SK-N-SH (cell line): ENCODE measurements at regions not wholly inside any gene's neighbourhood (a gene's known extent, or its start where the extent isn't known, plus 50 kb on each side); places are given as distances from the start of the nearest gene placed in this dataset.

ENCODE experiments used
- CTCF ChIA-PET: fragments of 300-600, 350-600 bp; formaldehyde crosslinking; extraction: SDS; loops from one replicate; lab custom pipeline; 2021; lab: Yijun Ruan, JAX
- POLR2A ChIA-PET: fragments of 350-600 bp; sonication (Branson Sonifier 250); formaldehyde crosslinking; extraction: SDS; loops from one replicate; lab custom pipeline; 2020; ENCODE audit warnings: antibody characterized with exemption, inconsistent platforms; lab: Yijun Ruan, JAX
- DNase-seq: peaks from one replicate; pipeline ENCODE4 v3.0.0; 2012
- H2AFZ ChIP-seq: fragments of 200-600 bp; sonication (generic); 2 replicates; pipeline ENCODE4 v1.8.1; 2016; ENCODE audit warnings: antibody characterized with exemption, mild to moderate bottlenecking, low read depth
- H3F3A ChIP-seq: fragments of 200-600 bp; sonication (generic); replicated peaks from 2 replicates; pipeline ENCODE3; 2016; ENCODE audit warnings: antibody characterized with exemption, mild to moderate bottlenecking; ENCODE audit not compliant: insufficient read depth
- H3K27ac ChIP-seq, 2 experiments: fragments of 200-500 bp in 1 of 2; fragments of 200-600 bp in 1 of 2; sonication (Bioruptor generic) in 1 of 2; sonication (generic), shearing (Covaris generic) in 1 of 2; 2 replicates each; pipeline versions ENCODE4 v1.5.1 to v1.6.1; 2014 to 2016; ENCODE audit warnings: low read depth in 2 of 2, inconsistent platforms in 1 of 2, low read length in 1 of 2, mild to moderate bottlenecking in 1 of 2, mixed read lengths in 1 of 2
- H3K27me3 ChIP-seq: fragments of 200-600 bp; sonication (generic), shearing (Covaris generic); 2 replicates; pipeline ENCODE4 v1.6.1; 2016; ENCODE audit warnings: mixed run types; ENCODE audit not compliant: insufficient read depth
- H3K36me3 ChIP-seq, 2 experiments: fragments of 200-500 bp in 1 of 2; fragments of 200-600 bp in 1 of 2; sonication (Bioruptor generic) in 1 of 2; sonication (generic) in 1 of 2; replicated peaks in 1 of 2; 2 replicates each; pipeline versions ENCODE3 to v1.5.1; 2014 to 2016; ENCODE audit warnings: low read length in 1 of 2, mild to moderate bottlenecking in 1 of 2; ENCODE audit not compliant: insufficient read depth in 2 of 2, control insufficient read depth in 1 of 2
- H3K4me1 ChIP-seq, 2 experiments: fragments of 200-500 bp in 1 of 2; fragments of 200-600 bp in 1 of 2; sonication (Bioruptor generic) in 1 of 2; sonication (generic), shearing (Covaris generic) in 1 of 2; 2 replicates each; pipeline versions ENCODE4 v1.5.1 to v1.6.1; 2014 to 2016; ENCODE audit warnings: low read depth in 1 of 2, low read length in 1 of 2, mixed run types in 1 of 2; ENCODE audit not compliant: insufficient read depth in 2 of 2, control insufficient read depth in 1 of 2
- H3K4me2 ChIP-seq: fragments of 200-600 bp; sonication (generic), shearing (Covaris generic); 2 replicates; pipeline ENCODE4 v1.6.1; 2017; ENCODE audit warnings: mixed run types
- H3K4me3 ChIP-seq, 2 experiments: fragments of 200-500 bp in 1 of 2; fragments of 200-600 bp in 1 of 2; sonication (Bioruptor generic) in 1 of 2; sonication (generic), shearing (Covaris generic) in 1 of 2; 2 replicates each; pipeline versions ENCODE4 v1.5.1 to v1.8.1; 2014 to 2016; ENCODE audit warnings: low read depth in 2 of 2, inconsistent platforms in 1 of 2, low read length in 1 of 2, mild to moderate bottlenecking in 1 of 2, mixed read lengths in 1 of 2, moderate library complexity in 1 of 2
- H3K79me2 ChIP-seq: fragments of 200-600 bp; sonication (generic); 2 replicates; pipeline ENCODE4 v1.8.1; 2017; ENCODE audit warnings: mild to moderate bottlenecking; ENCODE audit not compliant: insufficient read depth
- H3K9ac ChIP-seq: fragments of 200-600 bp; sonication (generic); 2 replicates; pipeline ENCODE4 v1.6.1; 2017; ENCODE audit warnings: mixed run types
- H3K9me2 ChIP-seq: fragments of 200-600 bp; sonication (generic); 2 replicates; pipeline ENCODE4 v1.6.1; 2017; ENCODE audit warnings: mixed run types
- H3K9me3 ChIP-seq: fragments of 200-600 bp; sonication (generic); 2 replicates; pipeline ENCODE4 v1.6.1; 2017; ENCODE audit warnings: mixed run types, mild to moderate bottlenecking, moderate library complexity
- H4K20me1 ChIP-seq: fragments of 200-600 bp; sonication (generic); 2 replicates; pipeline ENCODE4 v1.6.1; 2017; ENCODE audit warnings: mild to moderate bottlenecking, mixed run types; ENCODE audit not compliant: insufficient read depth
- CHD2 ChIP-seq: fragments of 150-350 bp; IDR thresholded peaks from 2 replicates; pipeline ENCODE4 v1.6.1; 2018; ENCODE audit warnings: low read length; ENCODE audit not compliant: partially characterized antibody
- EP300 ChIP-seq, 2 experiments: IDR thresholded peaks; 2 replicates each; pipeline versions ENCODE4 v1.4.0 to v1.6.1; 2012; ENCODE audit warnings: borderline replicate concordance in 1 of 2, low read depth in 1 of 2, low read length in 1 of 2
- EZH2phosphoT487 ChIP-seq: fragments of 200-600 bp; sonication (generic); IDR thresholded peaks from 2 replicates; pipeline ENCODE4 v1.6.1; 2017; ENCODE audit warnings: low read depth, mixed run types, mild to moderate bottlenecking, antibody characterized with exemption, moderate library complexity, borderline replicate concordance
- FOSL2 ChIP-seq: IDR thresholded peaks from 2 replicates; pipeline ENCODE4 v1.4.0; 2012; ENCODE audit warnings: low read depth, mild to moderate bottlenecking, moderate library complexity, borderline replicate concordance
- FOXJ3 ChIP-seq: sonication (generic); formaldehyde crosslinking; IDR thresholded peaks from 2 replicates; pipeline ENCODE4 v1.5.1; 2020; ENCODE audit warnings: mild to moderate bottlenecking, missing genetic modification reagents
- GATA2 ChIP-seq: sonication (generic); formaldehyde crosslinking; IDR thresholded peaks from 2 replicates; pipeline ENCODE4 v1.5.0; 2020; ENCODE audit warnings: mild to moderate bottlenecking, missing genetic modification reagents
- IRF3 ChIP-seq: fragments of 150-350 bp; IDR thresholded peaks from 2 replicates; pipeline ENCODE4 v1.6.1; 2016; ENCODE audit warnings: mild to moderate bottlenecking, low read depth, low read length
- JUND ChIP-seq: IDR thresholded peaks from 2 replicates; pipeline ENCODE4 v1.4.0; 2012
- MXI1 ChIP-seq: IDR thresholded peaks from 2 replicates; pipeline ENCODE4 v1.6.1; 2012; ENCODE audit warnings: mild to moderate bottlenecking, low read depth, low read length, improper control_type of control experiment
- POLR2AphosphoS5 ChIP-seq: IDR thresholded peaks from 2 replicates; pipeline ENCODE4 v1.6.1; 2012; ENCODE audit warnings: low read depth, low read length
- REST ChIP-seq: IDR thresholded peaks from 2 replicates; pipeline ENCODE4 v1.6.1; 2012; ENCODE audit warnings: mild to moderate bottlenecking, low read depth, low read length, moderate library complexity
- RXRA ChIP-seq: IDR thresholded peaks from 2 replicates; pipeline ENCODE4 v1.4.0; 2012; ENCODE audit warnings: low read depth, mild to moderate bottlenecking, borderline replicate concordance
- SMC3 ChIP-seq: IDR thresholded peaks from 2 replicates; pipeline ENCODE4 v1.6.1; 2012; ENCODE audit warnings: low read depth, low read length, improper control_type of control experiment
- TAF1 ChIP-seq: IDR thresholded peaks from 2 replicates; pipeline ENCODE4 v1.6.1; 2012; ENCODE audit warnings: low read depth, mild to moderate bottlenecking, low read length, moderate library complexity, borderline replicate concordance
- YY1 ChIP-seq: IDR thresholded peaks from 2 replicates; pipeline ENCODE4 v1.4.0; 2012; ENCODE audit warnings: low read depth, mild to moderate bottlenecking
- ZBTB33 ChIP-seq: IDR thresholded peaks from 2 replicates; pipeline ENCODE4 v1.4.0; 2012; ENCODE audit warnings: low read depth, borderline replicate concordance
- WGBS: methylation state at CpG from one replicate; pipeline ENCODE4 v1.1.6; 2017; ENCODE audit warnings: low lambda C conversion rate; 5-methylcytosine and 5-hydroxymethylcytosine counted together
- TF ChIP-seq, protein P1 (sequence below): IDR thresholded peaks from 2 replicates; pipeline ENCODE4 v1.4.0; 2012; ENCODE audit warnings: low read depth, borderline replicate concordance

DNA sequence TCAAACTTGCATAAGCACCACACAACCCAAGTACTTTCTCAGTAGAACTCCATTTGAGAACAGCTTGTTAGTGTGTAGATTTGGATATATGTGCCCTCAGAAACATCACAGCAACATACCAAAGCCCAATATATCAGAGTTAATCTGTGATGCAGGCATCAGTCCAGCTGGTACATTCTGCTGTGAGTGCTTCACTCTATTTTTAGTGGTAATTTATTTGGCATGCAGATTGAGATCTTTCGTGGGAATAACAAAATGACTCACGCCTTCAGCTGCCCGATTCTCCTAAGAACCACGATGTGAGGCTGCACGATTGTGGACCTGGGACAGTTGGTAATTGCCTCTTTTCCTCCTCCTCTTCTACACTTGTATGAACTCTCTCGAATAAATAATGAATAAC lies 730.7 kb downstream of the SQOR start:
- ChIA-PET POLR2A (no interaction called here), CTCF (no interaction called here)
- peak overlapping the region in 1 of 2 experiments; percentile 40; a peak in 1 of 4 replicates for H3K27ac ChIP-seq
- H4K20me1 ChIP-seq, result no peaks in the 10 kb centered on the region
- no peaks in the 10 kb centered on the region for H3K36me3 ChIP-seq
- H3F3A ChIP-seq, result no peaks in the 10 kb centered on the region
- 5% methylated on average over 6 of the region's 6 CpGs for WGBS
- no peaks in the 10 kb centered on the region for H3K9me3 ChIP-seq
- no peak overlapping the region; the same call in 1 of the 2 replicates for H3K4me2 ChIP-seq
- peaks cover 0 to 11% of the 10 kb centered on the region in 2 experiments; a peak in 2 of 4 replicates for H3K4me1 ChIP-seq
- H3K27me3 ChIP-seq, result no peaks in the 10 kb centered on the region
- DNase-seq, result no peak
- H3K4me3 ChIP-seq, result no peak overlapping the region
- no peak for TF ChIP-seq TAF1
- TF ChIP-seq JUND, result no peak
- TF ChIP-seq YY1, result no peak
- TF ChIP-seq MXI1, result no peak
- H3K9me2 ChIP-seq, result no peaks in the 10 kb centered on the region
- no peak overlapping the region for H3K9ac ChIP-seq
- no peaks in the 10 kb centered on the region for H3K79me2 ChIP-seq
- no peak overlapping the region for H2AFZ ChIP-seq

DNA sequence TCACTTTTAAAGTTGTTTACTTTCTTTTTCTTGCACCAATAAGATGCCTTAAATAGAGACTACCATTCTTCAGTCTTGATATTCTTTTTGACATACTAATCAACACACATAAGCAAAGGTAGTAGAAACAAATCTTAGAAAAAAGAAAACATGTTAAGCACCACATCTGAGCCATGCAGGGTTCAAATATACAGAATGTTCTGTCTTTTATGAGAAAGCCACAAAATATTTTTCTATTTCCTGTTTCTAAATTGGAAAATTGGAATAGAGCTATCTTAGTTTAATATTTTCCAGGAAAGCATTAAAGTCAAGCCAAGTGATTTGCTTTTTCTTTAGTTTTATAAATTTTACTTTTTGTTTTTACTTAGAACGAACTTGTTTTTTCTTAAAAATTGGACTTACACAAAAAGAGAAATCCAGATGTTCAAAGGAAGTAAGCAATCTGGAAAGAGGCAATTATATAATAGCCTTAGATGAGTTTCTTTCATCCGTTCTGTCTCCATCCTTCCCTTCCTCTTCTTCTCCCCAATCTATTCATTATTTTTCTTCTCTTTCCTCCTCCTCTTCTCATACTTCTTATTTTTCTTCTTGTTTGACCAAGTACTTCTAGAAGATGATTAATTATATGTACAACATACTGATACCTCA lies 731.7 kb downstream of the SQOR start:
- Histone ChIP-seq H3K4me1 (peaks cover 0 to 11% of the 10 kb centered on the region in 2 experiments; a peak in 2 of 4 replicates), H3K27me3 (no peaks in the 10 kb centered on the region), H2AFZ (no peak overlapping the region), H3K9me2 (no peaks in the 10 kb centered on the region), H3K9me3 (no peaks in the 10 kb centered on the region), H3F3A (no peaks in the 10 kb centered on the region), H3K79me2 (no peaks in the 10 kb centered on the region), H3K9ac (no peak overlapping the region), H3K4me2 (no peak overlapping the region; the same call in 1 of the 2 replicates), H3K4me3 (no peak overlapping the region), H3K36me3 (no peaks in the 10 kb centered on the region), H3K27ac (peak overlapping the region in 1 of 2 experiments; percentile 40; a peak in 1 of 4 replicates), H4K20me1 (no peaks in the 10 kb centered on the region)
- DNase-seq, result no peak
- ChIA-PET CTCF (no interaction called here), POLR2A (no interaction called here)
- 26% methylated on average over 2 of the region's 2 CpGs for WGBS
- TF ChIP-seq MXI1 (no peak), FOXJ3 (CRISPR knock-in tag) (no peak), CHD2 (no peak), GATA2 (CRISPR knock-in tag) (no peak), POLR2AphosphoS5 (no peak), REST (no peak), ZBTB33 (no peak), SMC3 (no peak), EP300 (IDR thresholded peaks at IDR 0.05; ENCODE audit: borderline replicate concordance in 1 of 2, low read depth in 1 of 2, low read length in 1 of 2) (no peak), FOSL2 (no peak), YY1 (no peak), IRF3 (no peak), RXRA (no peak), EZH2phosphoT487 (no peak)
- TF ChIP-seq, protein P1, sequence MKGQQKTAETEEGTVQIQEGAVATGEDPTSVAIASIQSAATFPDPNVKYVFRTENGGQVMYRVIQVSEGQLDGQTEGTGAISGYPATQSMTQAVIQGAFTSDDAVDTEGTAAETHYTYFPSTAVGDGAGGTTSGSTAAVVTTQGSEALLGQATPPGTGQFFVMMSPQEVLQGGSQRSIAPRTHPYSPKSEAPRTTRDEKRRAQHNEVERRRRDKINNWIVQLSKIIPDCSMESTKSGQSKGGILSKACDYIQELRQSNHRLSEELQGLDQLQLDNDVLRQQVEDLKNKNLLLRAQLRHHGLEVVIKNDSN, result no peak
